ENCODE measurements at regions not wholly inside any gene's neighbourhood (a gene's known extent, or its start where the extent isn't known, plus 50 kb on each side); places are given as distances from the start of the nearest gene placed in this dataset.
"Not testable (repeated sequence)": the region's sequence is repeated elsewhere in the genome, so short reads cannot be mapped to it uniquely, and the experiment has no call there.

GRCh38 chr16:65710107-65710506 is 588.2 kb upstream of the CDH11 start:
- DNase-seq (ENCODE audit: low read depth in 2 of 3, low spot score in 1 of 3), result no peak

GRCh38 chr16:65704866-65705265 is 583.0 kb upstream of the CDH11 start:
- no peak for DNase-seq (ENCODE audit: low read depth in 2 of 3, low spot score in 1 of 3)

DNA sequence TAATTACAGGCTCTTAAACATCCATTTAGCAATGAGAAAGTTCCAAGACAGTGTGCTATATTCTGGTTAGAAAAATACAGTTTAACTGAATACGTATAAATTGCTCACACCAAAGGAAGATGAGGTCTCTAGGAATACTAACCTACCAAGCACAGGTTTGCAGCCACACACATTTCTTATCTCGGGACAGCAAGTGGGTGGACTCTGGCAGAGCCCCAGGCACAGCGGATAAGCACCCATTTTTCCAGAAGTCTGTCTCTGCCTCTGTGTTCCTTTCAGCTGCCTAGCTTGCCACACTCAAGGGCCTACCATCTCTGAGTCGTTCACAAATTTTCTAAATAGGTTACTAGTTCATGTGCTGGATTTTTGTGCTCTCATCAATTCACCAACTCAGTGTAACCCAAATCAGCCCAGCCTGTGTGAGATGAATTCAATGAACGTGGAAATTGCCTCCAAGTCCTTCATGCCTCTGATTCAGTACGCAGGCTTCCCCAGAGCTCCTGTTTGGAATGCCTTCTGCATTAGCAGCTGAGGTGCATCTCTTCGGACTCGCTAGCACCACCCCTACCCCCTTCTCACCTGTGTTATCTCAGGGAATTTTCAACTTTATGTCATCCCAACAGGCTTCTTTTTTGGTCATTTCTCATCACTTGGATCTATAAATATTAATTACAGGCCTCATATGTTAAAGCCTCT is 581.0 kb upstream of the CDH11 start:
- no peak for DNase-seq (ENCODE audit: low read depth in 2 of 3, low spot score in 1 of 3)

DNA sequence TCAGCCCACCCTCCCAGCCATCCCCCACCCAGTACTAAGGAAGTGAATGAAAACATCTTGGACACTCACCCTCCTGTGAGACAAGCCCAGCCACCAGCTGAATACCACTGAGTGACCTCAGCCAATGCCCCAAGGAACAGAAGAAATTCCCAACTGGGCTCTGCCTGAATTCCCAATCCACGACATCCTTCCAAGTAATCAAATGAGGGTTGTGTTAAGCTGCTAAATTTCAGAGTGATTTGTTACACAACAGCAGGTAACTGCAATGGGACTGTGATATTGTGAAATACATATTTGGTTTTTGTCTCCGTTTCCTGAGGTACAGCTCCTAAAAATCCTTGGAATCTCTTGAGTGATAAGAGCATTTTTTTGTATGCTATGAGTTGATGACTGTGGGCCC is 578.7 kb upstream of the CDH11 start:
- DNase-seq (ENCODE audit: low read depth in 2 of 3, low spot score in 1 of 3), result no peak

DNA sequence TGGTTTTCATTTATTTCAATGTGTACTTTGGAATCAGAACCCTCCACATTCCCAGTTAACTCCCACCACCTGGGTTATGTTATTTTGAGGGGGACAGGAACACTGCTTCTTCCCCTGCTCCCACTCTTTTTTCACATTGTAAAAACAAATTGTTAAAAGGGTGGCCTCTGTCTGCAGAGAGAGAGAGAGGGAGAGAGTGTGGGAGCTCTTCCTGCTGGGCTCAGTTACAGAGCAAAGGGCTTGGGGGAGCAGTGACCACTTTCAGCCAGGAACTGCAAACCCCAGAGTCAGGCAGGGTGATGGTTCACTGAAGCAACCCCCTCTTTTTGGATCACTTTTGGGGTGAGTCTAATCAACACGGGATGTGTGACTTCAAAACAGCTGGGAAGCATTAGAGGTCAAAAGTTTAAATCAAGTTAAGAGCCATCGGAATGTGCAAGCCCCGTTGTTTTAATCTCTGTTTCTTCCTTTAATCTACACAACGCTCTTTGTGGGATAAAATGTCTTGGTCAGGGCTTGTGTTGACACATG is 577.0 kb upstream of the CDH11 start:
- no peak for DNase-seq (ENCODE audit: low read depth in 2 of 3, low spot score in 1 of 3)

DNA sequence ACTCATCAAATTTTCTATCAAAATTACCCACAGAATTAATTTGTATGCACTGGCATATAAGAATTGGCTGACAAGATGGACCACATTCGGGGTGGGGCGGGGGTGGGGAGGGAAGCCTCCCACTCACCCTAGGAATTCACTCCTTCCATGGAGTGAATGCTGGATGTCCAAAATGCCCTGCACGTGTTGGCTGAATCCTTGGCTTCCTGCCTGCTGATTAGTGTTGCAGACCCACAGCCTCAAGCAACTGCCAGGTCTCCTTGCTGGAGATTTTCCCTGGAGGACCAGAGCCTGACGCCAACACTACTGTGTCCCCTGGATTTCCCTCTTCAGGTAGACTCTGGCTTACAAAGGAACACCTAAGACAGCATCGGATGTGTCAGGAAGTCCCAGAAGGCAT is 575.7 kb upstream of the CDH11 start:
- DNase-seq (ENCODE audit: low read depth in 2 of 3, low spot score in 1 of 3), result no peak

DNA sequence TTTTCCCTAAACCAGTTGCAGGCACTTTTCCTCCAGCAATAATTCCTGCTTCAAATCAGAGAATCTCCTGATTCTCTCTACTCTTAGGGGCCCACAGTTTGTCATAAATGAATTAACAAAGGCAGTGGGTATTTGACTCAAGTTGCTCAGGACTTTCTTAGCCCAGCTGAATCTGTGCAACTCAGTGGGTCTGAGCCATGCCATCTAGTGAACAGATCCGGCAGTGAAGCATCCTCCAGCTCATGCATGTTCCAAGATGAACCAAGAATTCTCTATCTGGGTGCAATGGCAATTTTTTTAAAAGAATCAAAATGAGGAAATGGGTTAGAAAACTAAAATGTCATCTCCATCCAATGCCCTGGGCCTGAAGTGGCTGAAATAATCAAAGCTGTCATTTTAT is 575.2 kb upstream of the CDH11 start:
- no peak for DNase-seq (ENCODE audit: low read depth in 2 of 3, low spot score in 1 of 3)

- not testable (repeated sequence) for DNase-seq (ENCODE audit: low read depth in 2 of 3, low spot score in 1 of 3)
Measured at GRCh38 chr16:65691846-65692245, 570.0 kb upstream of the CDH11 start.

- DNase-seq (ENCODE audit: low read depth in 2 of 3, low spot score in 1 of 3), result no peak
Measured at GRCh38 chr16:65689726-65690125, 567.9 kb upstream of the CDH11 start.

DNA sequence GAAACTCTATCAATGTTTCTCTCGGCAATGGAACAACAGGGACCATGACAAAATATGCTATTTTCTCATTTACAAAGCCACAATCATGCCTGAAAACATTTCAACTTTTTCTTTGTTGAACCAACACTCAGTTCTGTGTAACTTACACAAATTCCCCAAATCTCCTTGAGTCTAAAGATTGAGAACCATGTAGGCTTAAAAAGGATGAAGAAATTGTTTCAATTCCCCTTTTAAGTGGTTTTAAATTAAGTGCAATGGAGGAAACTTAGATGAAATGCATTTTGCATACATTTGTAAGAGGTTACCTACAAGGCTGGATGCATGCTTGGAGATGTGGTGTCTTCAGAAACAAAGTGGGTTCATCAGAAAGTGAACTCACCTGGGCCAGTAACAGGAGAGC is 566.4 kb upstream of the CDH11 start:
- no peak for DNase-seq (ENCODE audit: low read depth in 2 of 3, low spot score in 1 of 3)

DNA sequence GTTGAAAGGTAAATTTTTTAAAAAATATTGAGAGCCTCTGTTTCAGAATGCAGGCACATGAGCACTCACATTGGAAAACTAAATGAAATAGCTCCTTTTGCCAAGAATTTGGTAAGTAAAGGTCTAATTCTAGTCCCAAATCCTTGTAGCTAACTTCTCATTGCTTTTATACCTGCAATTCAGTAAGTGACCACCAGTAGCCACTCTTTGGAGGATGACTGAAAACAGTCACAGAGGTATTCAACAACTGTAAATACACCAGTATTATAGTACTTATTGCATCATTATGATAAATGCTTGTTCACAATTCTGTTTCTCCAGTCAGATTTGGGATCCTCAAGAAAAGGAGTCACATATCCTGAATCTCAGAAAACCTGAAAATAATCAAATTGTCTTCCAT is 562.4 kb upstream of the CDH11 start:
- no peak for DNase-seq (ENCODE audit: low read depth in 2 of 3, low spot score in 1 of 3)

DNA sequence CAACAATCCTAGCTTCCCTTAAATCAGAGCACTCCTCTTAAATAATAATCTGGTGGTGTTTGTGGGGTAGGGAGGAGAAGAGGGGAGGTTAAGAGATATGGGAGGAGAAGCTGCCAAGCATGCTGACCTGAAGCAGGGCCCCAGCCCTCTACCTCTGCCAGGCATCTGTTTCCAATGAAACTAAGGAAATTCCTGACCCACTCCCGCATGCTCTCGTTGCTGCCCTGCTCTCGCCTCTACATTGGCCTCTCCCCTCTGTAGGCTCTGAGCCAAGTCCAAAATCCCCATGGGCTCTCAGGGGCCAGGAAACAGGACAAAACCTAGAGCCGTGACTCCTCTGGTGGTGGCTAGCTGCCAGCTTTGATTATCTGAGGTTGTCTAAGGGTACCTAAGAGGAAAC is 559.5 kb upstream of the CDH11 start:
- no peak for DNase-seq (ENCODE audit: low read depth in 2 of 3, low spot score in 1 of 3)

DNA sequence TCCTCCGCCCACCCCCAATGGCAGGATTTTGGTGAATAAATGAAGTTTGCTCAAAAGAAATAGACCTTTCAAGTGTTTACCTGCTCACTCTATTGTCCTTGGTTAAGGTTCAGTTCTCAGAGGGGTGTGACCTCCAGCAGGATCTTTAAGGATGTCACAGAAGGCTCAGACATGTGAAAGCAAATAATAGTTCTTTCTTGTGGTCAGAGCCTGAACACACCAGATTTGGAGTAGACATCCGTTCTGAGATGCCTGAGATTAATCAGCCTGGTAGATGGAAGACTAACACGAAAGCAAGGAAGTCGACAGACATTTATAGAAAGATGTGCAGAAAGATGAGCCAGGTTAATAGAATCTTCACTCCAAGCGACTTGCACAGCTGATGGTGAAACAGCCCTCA is 557.9 kb upstream of the CDH11 start:
- DNase-seq (ENCODE audit: low read depth in 2 of 3, low spot score in 1 of 3), result no peak

DNA sequence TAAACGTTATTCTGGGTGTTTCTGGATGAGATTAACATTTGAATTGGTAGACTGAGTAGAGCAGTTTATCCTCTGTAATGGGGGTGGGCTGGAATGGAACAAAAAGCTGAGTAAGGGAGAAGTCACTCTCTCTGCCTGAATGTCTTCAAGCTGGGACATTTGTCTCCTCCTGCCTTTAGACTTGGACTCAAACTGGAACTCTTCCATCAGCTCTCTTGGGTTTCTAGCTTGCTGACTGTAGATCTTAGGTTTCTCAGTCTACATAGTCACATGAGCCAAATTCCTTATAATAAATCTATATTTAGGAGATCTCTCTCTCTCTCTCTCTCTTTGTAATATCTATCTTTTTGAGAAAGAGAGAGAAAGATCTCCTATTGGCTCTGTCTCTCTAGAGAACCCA is 553.3 kb upstream of the CDH11 start:
- DNase-seq (ENCODE audit: low read depth in 2 of 3, low spot score in 1 of 3), result no peak

DNA sequence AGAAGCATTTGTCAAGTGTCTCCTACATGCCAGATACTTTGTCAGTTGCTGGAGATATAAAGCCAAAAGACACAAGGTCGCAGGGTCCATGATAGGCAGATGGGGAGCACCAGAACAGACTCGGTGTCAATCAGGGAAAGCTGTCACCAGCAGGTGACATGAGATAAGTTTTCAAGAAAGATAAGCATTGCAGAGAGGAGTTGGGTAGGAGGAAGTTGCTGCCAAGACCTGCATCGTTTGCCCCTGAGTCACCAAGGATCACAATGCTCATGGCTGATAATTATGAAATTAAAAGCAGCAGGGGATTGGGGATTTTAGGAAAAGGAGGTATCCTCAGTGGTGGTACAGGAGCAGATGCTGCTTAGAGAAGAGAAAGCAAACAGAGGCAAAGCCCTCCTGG is 551.1 kb upstream of the CDH11 start:
- DNase-seq (ENCODE audit: low read depth in 2 of 3, low spot score in 1 of 3), result no peak

- no peak for DNase-seq (ENCODE audit: low read depth in 2 of 3, low spot score in 1 of 3)
Measured at GRCh38 chr16:65671071-65671470, 549.2 kb upstream of the CDH11 start.

GRCh38 chr16:65668064-65668595 is 546.3 kb upstream of the CDH11 start:
- no peak for DNase-seq (ENCODE audit: low read depth in 2 of 3, low spot score in 1 of 3)

DNA sequence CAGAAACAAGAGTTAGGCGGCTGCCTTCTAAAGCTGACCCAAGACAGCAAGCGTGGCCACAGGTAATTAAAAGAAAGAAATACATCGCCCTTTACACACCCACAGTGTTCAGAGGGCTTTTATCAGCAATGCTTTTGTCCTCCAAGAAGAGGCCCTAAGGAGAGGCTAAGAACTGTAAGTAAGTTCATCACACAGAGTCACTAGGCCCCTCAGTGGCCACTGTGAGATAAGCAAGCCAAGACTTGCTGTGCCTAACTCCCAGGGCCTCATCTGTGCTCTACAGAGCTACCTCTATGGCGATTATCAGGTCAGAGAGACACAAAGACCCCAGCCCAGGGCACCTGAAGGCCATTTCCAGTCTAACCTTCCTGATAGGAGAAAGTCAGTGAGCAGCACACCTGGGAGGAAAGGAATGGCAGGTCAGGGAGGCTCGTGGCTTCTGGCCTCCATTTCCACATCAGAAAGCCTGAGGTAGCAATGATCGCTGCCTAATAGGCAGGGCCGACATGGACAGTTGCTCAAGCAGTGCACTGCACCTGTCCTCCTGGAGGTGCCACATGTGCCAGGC is 545.2 kb upstream of the CDH11 start:
- DNase-seq (ENCODE audit: low read depth in 2 of 3, low spot score in 1 of 3), result no peak

DNA sequence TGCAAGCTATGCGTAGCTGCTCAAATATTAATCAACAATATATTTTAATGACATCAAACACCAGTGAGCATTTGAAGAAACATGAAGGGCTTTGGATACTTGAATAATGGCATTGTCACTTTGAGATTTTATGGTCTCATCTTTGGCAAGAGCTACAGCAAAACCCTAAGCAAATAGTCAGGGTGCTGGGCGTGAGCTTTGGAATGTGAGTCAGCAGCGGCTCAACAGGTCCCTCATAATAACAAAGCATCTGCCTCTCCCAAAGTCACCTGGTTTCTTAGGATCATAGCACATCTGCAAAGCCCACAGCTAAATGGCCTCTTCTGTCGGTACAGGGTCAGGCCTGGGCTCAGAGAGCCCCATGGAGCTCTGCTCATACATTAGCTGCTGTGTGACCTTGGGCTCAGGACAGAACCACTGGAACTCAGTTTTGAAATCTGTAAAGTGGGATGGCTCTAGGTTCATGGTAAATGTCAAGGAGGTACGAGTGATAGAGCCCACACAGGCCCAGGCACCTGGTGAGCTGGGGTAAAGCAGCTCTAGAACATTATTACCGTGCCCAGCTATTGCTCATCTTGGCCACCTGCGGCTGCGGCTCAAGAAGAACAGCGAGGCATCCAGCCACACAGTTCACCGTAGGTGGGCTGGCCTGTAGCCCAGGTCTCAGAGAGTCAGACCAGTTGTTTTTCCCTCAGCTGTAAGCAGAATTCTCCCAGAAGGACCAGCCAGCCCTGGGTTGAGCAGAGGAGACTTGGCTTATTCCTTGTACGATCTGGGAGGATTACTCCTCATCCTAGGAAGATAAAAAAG is 544.5 kb upstream of the CDH11 start:
- no peak for DNase-seq (ENCODE audit: low read depth in 2 of 3, low spot score in 1 of 3)

GRCh38 chr16:65665586-65665985 is 543.7 kb upstream of the CDH11 start:
- DNase-seq (ENCODE audit: low read depth in 2 of 3, low spot score in 1 of 3), result no peak

DNA sequence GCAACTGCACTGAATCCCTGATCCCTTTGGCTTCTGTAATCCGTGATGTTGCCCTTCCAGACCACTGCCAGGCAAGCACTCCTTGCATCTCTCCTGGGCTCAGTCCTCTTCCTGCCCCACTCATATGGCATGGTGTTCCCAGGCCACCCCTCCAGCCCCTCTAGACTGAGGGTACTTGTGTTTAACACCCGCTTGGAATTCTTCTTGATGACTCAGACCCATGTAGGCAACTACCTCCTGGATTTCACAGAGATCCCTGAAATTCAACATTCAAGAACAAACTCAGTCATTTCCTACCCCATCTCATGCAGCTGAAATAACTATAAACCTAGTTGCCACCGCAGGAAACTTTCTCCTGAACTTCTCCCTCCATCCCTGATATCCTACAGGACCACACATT is 541.9 kb upstream of the CDH11 start:
- no peak for DNase-seq (ENCODE audit: low read depth in 2 of 3, low spot score in 1 of 3)

- DNase-seq (ENCODE audit: low read depth in 2 of 3, low spot score in 1 of 3), result no peak
Measured at GRCh38 chr16:65662256-65662655, 540.4 kb upstream of the CDH11 start.
